ENCODE measurements at regions not wholly inside any gene's neighbourhood (a gene's known extent, or its start where the extent isn't known, plus 50 kb on each side); places are given as distances from the start of the nearest gene placed in this dataset.

DNA sequence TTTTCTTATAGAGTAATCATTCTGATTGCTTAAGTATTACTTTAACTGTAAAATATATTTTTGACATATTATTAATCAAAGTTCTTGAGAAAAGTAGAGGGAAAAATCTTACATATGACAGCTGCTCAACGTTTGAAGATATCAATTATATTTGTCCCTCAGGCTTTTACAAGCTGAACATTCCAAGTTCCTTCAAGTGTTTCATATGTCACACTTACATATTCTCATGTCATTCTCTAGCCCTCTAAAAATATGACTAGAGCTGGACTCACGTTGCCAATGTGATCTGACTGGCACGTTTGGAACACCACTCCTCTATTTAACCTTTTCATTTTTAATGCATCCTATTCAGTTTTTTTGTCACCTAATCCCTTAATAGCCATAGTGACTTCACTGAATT lies 492.9 kb downstream of the PCDH18 start:
- DNase-seq (ENCODE audit: low read depth) = no peak
- no peak overlapping the region for H3K4me3 ChIP-seq (ENCODE audit: low read depth, low read length)

DNA sequence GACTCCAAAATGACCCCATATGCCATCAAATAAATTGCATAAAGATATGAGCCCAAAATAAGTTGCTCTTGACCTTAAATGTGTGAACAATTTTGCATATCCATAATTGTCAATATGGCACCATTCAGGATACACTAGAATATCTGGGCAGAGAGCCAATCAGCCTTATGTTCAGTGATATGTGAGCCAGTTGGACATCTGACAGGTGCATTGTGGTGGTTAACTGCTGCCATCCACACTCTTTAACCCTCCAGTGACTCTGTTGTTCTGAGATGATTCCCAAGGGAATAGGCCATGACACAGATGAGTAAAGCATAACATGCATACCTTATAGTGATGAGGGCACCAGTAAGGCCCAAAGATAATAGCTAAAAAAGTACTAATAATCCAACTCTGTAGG lies 500.1 kb downstream of the PCDH18 start:
- H3K4me3 ChIP-seq (ENCODE audit: low read depth, low read length) = no peak overlapping the region
- TF ChIP-seq, protein P1, sequence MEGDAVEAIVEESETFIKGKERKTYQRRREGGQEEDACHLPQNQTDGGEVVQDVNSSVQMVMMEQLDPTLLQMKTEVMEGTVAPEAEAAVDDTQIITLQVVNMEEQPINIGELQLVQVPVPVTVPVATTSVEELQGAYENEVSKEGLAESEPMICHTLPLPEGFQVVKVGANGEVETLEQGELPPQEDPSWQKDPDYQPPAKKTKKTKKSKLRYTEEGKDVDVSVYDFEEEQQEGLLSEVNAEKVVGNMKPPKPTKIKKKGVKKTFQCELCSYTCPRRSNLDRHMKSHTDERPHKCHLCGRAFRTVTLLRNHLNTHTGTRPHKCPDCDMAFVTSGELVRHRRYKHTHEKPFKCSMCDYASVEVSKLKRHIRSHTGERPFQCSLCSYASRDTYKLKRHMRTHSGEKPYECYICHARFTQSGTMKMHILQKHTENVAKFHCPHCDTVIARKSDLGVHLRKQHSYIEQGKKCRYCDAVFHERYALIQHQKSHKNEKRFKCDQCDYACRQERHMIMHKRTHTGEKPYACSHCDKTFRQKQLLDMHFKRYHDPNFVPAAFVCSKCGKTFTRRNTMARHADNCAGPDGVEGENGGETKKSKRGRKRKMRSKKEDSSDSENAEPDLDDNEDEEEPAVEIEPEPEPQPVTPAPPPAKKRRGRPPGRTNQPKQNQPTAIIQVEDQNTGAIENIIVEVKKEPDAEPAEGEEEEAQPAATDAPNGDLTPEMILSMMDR (IDR thresholded peaks at IDR 0.05; ENCODE audit: control insufficient read depth, extremely low read depth, insufficient read depth) = no peak
- DNase-seq (ENCODE audit: low read depth) = peak; percentile 18

More for the DNA sequence above, 492.9 kb downstream of the PCDH18 start:
- TF ChIP-seq, protein P1 (IDR thresholded peaks at IDR 0.05; ENCODE audit: control insufficient read depth, extremely low read depth, insufficient read depth) = no peak

DNA sequence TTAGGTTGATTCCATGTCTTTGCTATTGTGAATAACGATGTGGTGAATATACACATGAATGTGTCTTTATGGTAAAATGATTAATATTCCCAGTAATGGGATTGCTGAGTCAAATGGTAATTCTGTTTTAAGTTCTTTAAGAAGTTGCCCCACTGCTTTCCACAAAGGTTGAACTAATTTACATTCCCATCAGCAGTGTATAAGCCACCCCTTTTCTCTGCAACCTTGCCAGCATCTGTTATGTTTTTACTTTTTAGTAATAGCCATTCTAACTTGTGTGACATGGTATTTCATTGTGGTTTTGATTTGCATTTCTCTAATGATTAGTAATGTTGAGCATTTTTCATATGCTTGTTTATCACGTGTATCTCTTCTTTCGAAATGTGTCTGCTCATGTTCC lies 503.3 kb downstream of the PCDH18 start:
- DNase-seq (ENCODE audit: low read depth) = no peak
- no peak overlapping the region for H3K4me3 ChIP-seq (ENCODE audit: low read depth, low read length)
- TF ChIP-seq, protein P1 (IDR thresholded peaks at IDR 0.05; ENCODE audit: control insufficient read depth, extremely low read depth, insufficient read depth) = no peak

DNA sequence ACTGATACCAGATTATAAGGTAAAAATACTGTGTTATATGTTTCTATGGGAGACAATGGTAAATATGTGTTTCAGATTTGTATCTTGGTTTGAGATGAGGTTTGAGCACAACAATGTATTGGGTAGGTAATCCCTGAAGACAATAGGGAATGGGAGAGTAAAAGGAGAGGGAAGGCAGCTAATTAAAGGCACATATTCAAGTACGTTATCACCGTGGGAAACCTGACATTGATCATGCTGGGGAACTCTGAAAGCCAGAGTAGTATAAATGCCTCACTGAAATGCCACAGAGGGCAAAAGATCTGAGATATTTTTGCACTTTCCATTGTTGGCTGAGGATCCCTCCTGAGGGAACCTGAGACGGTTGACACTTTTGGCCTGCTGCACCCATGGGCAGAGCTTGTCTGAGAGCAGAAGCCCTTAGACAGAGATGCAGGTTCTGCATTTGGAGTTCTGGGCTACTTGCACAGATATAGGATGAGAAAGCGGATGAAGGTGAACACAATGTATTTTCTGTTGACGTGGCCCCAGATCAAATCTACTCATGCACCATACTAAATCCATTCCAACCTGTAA lies 506.7 kb downstream of the PCDH18 start:
- TF ChIP-seq, protein P1 (IDR thresholded peaks at IDR 0.05; ENCODE audit: control insufficient read depth, extremely low read depth, insufficient read depth) = no peak
- no peak for DNase-seq (ENCODE audit: low read depth)
- no peak overlapping the region for H3K4me3 ChIP-seq (ENCODE audit: low read depth, low read length)

DNA sequence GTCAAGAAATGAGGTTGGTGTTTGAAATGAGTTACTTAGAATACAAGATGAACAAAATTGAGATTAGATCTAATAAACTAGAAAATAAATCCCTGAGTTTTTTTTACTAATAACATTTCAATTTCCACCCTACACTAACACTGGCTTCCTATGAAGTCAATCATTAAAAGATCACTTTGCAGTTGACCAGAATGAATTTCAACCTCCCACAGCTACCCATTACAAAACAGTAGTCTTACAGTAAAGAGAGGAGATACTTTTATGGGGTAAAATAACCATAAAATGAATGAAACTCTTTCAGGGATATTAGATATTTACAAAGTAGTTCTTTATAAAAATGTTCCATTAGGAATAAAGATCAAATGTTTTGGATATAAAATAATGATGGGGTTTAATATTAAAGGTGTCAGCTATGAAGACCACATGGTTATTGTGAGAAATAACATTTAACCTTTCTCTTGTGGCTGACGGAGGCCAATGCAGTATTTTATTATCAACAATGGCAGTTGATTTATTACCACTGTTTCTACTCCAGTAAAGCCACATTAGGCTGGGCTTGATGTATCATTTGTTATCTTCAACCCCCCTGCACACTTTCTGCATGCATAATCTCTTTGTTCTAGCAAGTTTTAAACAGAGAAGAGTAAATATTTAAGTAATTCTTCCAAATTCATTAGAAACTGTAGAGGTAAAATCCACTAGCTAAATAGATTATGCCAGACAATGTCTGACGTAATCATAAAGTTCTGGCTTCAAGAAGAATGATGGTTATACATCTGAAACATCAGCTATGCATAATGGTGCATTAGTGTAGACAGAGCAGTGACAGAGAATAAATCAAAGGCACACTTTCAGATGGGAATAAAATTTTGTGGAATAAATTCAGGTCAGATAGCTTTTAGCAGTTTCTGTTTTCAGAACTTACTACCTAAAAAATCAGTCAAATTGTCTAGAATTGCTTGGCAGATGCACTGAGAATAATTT lies 516.6 kb downstream of the PCDH18 start:
- DNase-seq (ENCODE audit: low read depth) = no peak
- TF ChIP-seq, protein P1 (IDR thresholded peaks at IDR 0.05; ENCODE audit: control insufficient read depth, extremely low read depth, insufficient read depth) = no peak
- H3K4me3 ChIP-seq (ENCODE audit: low read depth, low read length) = no peak overlapping the region

DNA sequence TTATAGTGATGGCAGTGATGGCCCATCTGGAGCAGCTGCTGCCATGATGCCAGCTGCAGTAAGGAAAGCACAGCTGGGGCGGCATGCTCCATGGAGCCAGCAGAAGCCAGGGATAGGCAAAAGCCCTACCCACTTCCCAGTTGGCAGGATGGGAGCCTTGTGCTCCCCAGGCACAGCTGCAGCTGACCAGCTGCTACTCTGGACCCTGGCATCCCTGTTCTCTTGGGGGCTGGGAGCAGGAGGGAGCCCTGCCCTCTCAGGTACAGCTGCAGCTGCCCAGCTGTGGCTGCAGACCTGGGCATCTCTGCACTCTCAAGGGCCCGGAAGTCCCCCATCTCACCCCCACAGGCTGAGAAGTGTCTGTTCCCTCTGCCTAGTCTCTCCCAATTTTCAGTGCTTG lies 531.9 kb downstream of the PCDH18 start:
- TF ChIP-seq, protein P1 (IDR thresholded peaks at IDR 0.05; ENCODE audit: control insufficient read depth, extremely low read depth, insufficient read depth) = no peak
- no peak for DNase-seq (ENCODE audit: low read depth)
- no peak overlapping the region for H3K4me3 ChIP-seq (ENCODE audit: low read depth, low read length)

Measured in LNCaP clone FGC (cell line).